SK-N-MC (cell line): ENCODE measurements at regions not wholly inside any gene's neighbourhood (a gene's known extent, or its start where the extent isn't known, plus 50 kb on each side); places are given as distances from the start of the nearest gene placed in this dataset.

Experiments
- EZH2 ChIP-seq: fragments of 200-600 bp; sonication (generic); IDR thresholded peaks from one replicate; pipeline ENCODE4 v1.6.1; 2017; ENCODE audit warnings: antibody characterized with exemption
- POLR2AphosphoS5 ChIP-seq: IDR thresholded peaks from 2 replicates; pipeline ENCODE4 v1.6.1; 2012; ENCODE audit warnings: mild to moderate bottlenecking, low read depth, low read length, borderline replicate concordance

DNA sequence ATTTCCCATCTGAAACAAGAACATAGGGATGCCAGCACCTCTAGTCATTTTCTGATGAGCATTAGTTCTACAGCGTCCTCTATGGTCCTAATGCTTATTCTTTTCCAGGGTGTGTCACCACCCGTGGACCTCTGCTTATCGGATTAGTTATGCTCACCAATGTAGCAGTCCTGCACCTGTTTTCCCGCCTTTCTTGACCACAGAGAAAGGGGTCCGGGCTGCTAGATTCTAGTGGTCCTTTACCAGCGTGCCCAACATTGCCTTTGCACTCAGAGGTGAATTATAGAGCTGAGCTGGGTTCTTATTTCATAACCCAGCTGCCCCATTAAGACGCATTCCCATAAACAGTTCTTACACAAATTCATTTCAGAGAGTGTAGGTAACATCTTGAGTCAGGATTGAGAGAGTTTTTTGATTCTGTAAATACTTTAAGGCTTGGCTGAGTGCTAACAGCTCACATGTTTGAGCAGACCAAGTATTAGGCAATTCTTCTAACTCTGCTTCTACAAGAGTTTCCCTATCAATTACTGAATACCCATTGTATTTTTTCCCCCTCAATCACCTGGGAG lies 2205.1 kb upstream of the C9orf72 start:
- no peak for TF ChIP-seq POLR2AphosphoS5
- TF ChIP-seq EZH2: no peak
